ENCODE measurements at regions not wholly inside any gene's neighbourhood (a gene's known extent, or its start where the extent isn't known, plus 50 kb on each side); places are given as distances from the start of the nearest gene placed in this dataset.
A peak's percentile ranks its signal among the peaks of the same experiment; 100 is the strongest.

- TF ChIP-seq POLR2A (IDR thresholded peaks at IDR 0.05), result no peak
- no peak for TF ChIP-seq POLR2AphosphoS5 (IDR thresholded peaks at IDR 0.05)
- intact Hi-C loops (cut with DNase I; ENCODE audit: low total_unique reads), result no loop called here
- Histone ChIP-seq H3K4me1 (peaks cover 0 to 6% of the 10 kb centered on the region in 2 donors), H3K27ac (no peak overlapping the region), H3K36me3 (no peaks in the 10 kb centered on the region), H3K9me3 (no peaks in the 10 kb centered on the region), H3K27me3 (no peaks in the 10 kb centered on the region), H3K4me3 (no peak overlapping the region)
- no peak for DNase-seq (ENCODE audit: low spot score in 2 of 2)
Observed at GRCh38 chr11:130765951-130766649, 150.2 kb downstream of the SNX19 start.

DNA sequence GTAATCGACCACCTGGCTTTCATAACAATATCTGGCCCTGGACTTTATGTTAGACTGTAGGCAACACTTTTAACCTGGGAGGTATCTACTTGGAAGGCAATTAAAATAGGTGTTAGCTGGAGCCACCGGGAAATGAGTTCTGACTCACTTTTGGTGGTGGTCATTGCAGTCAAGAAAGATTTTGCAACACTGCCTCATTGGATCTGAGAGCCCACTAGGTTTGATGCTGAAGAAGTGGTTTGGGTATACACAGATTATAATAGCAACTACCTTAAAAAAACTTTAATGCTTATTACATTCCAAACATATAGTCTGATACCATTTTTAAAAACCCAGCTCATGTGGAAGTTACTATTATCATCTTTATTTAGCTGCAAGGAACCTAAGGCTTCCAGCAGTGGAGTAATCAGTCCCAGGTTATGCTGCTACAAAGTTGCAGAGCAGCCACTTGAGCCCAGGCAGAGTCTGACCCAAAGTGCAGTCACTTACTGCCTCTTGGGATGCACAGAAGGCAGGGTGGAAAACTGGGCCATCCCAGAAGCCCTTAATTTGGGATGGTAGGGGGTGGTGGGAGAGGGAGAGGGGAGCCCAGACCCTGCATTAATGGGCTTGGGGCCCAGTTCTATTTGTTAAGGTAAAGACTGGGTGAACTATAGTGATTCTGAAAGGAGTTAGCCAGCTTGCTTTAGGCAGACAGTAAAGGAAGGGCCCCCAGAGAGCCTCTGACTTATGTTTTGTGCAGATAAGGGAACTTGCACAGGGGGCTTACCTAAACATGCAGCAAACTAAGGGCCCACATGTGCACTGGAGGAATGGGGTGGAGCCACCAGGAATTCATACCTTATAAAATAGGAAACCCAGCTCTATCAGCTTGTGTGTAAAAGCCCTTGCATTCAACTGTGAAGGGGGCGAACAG is 149.4 kb downstream of the SNX19 start:
- intact Hi-C loops (cut with DNase I; ENCODE audit: low total_unique reads), result no loop called here

GRCh38 chr11:130769782-130770535 is 146.3 kb downstream of the SNX19 start:
- no peak for DNase-seq (ENCODE audit: low spot score in 2 of 2)
- Histone ChIP-seq H3K36me3 (no peaks in the 10 kb centered on the region), H3K9me3 (no peaks in the 10 kb centered on the region), H3K4me3 (no peak overlapping the region), H3K27ac (peak overlapping the region in 1 of 2 donors; percentile 52), H3K4me1 (peaks cover 6 to 16% of the 10 kb centered on the region in 2 donors), H3K27me3 (no peaks in the 10 kb centered on the region)
- TF ChIP-seq CTCF (IDR thresholded peaks at IDR 0.05), result no peak
- TF ChIP-seq POLR2AphosphoS5 (IDR thresholded peaks at IDR 0.05), result no peak
- TF ChIP-seq POLR2A (IDR thresholded peaks at IDR 0.05), result no peak
- intact Hi-C loops (cut with DNase I; ENCODE audit: low total_unique reads), result no loop called here

More for the DNA sequence above, 149.4 kb downstream of the SNX19 start:
- Histone ChIP-seq H3K4me3 (no peak overlapping the region), H3K27ac (no peak overlapping the region), H3K27me3 (no peaks in the 10 kb centered on the region), H3K36me3 (no peaks in the 10 kb centered on the region), H3K9me3 (no peaks in the 10 kb centered on the region), H3K4me1 (peaks cover 0 to 8% of the 10 kb centered on the region in 2 donors)
- no peak for TF ChIP-seq CTCF (IDR thresholded peaks at IDR 0.05)
- TF ChIP-seq POLR2AphosphoS5 (IDR thresholded peaks at IDR 0.05), result no peak
- no peak for TF ChIP-seq POLR2A (IDR thresholded peaks at IDR 0.05)
- no peak for DNase-seq (ENCODE audit: low spot score in 2 of 2)

DNA sequence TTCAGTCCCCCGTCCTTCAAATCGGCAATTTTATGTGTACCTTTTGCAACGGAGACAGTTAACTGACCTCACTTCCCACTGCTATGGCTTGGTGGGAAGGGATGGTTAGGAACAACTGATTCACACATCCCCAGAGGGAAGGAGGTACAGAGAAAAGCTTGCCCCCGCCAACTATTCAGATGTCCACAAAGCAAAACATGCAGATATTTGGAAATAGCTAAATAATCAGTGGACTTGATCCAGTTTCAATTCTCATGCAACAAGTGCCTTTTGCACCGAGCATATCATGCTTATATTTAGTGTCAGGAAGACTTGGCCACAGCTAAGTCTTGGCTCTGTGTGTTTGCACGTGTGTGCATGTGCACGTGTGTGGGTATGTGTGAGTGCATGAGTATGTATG is 144.6 kb downstream of the SNX19 start:
- Histone ChIP-seq H3K36me3 (no peaks in the 10 kb centered on the region), H3K4me3 (no peak overlapping the region), H3K4me1 (peaks cover 6 to 16% of the 10 kb centered on the region in 2 donors), H3K9me3 (no peaks in the 10 kb centered on the region), H3K27ac (peak overlapping the region; percentile 54 to 82), H3K27me3 (no peaks in the 10 kb centered on the region)
- TF ChIP-seq POLR2AphosphoS5 (IDR thresholded peaks at IDR 0.05) (no peak), POLR2A (IDR thresholded peaks at IDR 0.05) (no peak), CTCF (IDR thresholded peaks at IDR 0.05) (no peak)
- intact Hi-C loops (cut with DNase I; ENCODE audit: low total_unique reads), result no loop called here
- no peak for DNase-seq (ENCODE audit: low spot score in 2 of 2)
